Panc1 (cell line): ENCODE measurements at regions not wholly inside any gene's neighbourhood (a gene's known extent, or its start where the extent isn't known, plus 50 kb on each side); places are given as distances from the start of the nearest gene placed in this dataset.

Source experiments
- CTCF ChIP-seq: fragments of 450-650 bp; IDR thresholded peaks from 2 replicates; pipeline ENCODE4 v1.5.1; 2017; ENCODE audit warnings: mild to moderate bottlenecking
- POLR2AphosphoS5 ChIP-seq: IDR thresholded peaks from 2 replicates; pipeline ENCODE4 v1.6.1; 2012; ENCODE audit warnings: mild to moderate bottlenecking, low read depth, low read length, moderate library complexity
- TCF7L2 ChIP-seq: IDR thresholded peaks from 2 replicates; pipeline ENCODE4 v1.6.1; 2011; ENCODE audit warnings: mild to moderate bottlenecking, low read depth, low read length, inconsistent platforms
- TF ChIP-seq, protein P1 (sequence below), 2 experiments: IDR thresholded peaks; 2 replicates each; pipeline ENCODE4 v1.6.1; 2011 to 2012; ENCODE audit warnings: low read depth in 2 of 2, control low read depth in 1 of 2, low read length in 1 of 2, mild to moderate bottlenecking in 1 of 2, moderate library complexity in 1 of 2; ENCODE audit not compliant: insufficient read depth in 1 of 2

DNA sequence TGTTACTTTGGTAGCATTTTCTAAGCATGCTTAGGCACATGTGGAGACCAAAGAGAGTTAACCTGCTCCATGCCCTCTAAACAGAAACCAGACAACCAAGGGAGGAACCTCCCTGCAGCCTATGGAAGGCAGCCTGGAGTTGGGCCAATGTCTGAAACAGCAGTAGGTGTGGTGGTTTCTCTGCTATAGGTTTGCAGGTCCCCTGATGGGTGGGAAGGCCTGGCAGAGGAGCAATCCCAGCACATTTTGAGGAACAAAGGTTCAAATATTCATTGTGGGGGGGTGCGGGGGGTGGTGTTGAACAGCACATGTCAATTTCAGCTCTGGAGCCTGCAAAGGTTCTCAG lies 65.4 kb downstream of the DACT1 start:
- TF ChIP-seq CTCF (no peak), POLR2AphosphoS5 (no peak), TCF7L2 (no peak)
- TF ChIP-seq, protein P1, sequence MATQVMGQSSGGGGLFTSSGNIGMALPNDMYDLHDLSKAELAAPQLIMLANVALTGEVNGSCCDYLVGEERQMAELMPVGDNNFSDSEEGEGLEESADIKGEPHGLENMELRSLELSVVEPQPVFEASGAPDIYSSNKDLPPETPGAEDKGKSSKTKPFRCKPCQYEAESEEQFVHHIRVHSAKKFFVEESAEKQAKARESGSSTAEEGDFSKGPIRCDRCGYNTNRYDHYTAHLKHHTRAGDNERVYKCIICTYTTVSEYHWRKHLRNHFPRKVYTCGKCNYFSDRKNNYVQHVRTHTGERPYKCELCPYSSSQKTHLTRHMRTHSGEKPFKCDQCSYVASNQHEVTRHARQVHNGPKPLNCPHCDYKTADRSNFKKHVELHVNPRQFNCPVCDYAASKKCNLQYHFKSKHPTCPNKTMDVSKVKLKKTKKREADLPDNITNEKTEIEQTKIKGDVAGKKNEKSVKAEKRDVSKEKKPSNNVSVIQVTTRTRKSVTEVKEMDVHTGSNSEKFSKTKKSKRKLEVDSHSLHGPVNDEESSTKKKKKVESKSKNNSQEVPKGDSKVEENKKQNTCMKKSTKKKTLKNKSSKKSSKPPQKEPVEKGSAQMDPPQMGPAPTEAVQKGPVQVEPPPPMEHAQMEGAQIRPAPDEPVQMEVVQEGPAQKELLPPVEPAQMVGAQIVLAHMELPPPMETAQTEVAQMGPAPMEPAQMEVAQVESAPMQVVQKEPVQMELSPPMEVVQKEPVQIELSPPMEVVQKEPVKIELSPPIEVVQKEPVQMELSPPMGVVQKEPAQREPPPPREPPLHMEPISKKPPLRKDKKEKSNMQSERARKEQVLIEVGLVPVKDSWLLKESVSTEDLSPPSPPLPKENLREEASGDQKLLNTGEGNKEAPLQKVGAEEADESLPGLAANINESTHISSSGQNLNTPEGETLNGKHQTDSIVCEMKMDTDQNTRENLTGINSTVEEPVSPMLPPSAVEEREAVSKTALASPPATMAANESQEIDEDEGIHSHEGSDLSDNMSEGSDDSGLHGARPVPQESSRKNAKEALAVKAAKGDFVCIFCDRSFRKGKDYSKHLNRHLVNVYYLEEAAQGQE (IDR thresholded peaks at IDR 0.05; ENCODE audit: insufficient read depth in 1 of 2, low read depth in 2 of 2, low read length in 1 of 2): no peak
